ENCODE measurements at regions not wholly inside any gene's neighbourhood (a gene's known extent, or its start where the extent isn't known, plus 50 kb on each side); places are given as distances from the start of the nearest gene placed in this dataset.

- Histone ChIP-seq H2AFZ (no peak overlapping the region), H3K79me2 (no peaks in the 10 kb centered on the region), H3K9me3 (ENCODE audit: control insufficient read depth, low read length) (no peaks in the 10 kb centered on the region), H3K9ac (no peak overlapping the region), H3K4me3 (ENCODE audit: low read depth, low read length) (no peak overlapping the region), H3K27me3 (ENCODE audit: control insufficient read depth, insufficient read depth, low read length) (no peaks in the 10 kb centered on the region), H3K4me1 (no peaks in the 10 kb centered on the region), H3K27ac (no peak overlapping the region), H3K4me2 (ENCODE audit: low read length) (no peak overlapping the region), H3K36me3 (ENCODE audit: control insufficient read depth, insufficient read depth, low read length) (no peaks in the 10 kb centered on the region)
- no peak for TF ChIP-seq CTCF (IDR thresholded peaks at IDR 0.05)
These were observed 86.0 kb upstream of the SALL4 start for GRCh38 chr20:51888291-51888690.

- TF ChIP-seq CTCF (IDR thresholded peaks at IDR 0.05) = no peak
These were observed 84.7 kb upstream of the SALL4 start for GRCh38 chr20:51886891-51887608.

GRCh38 chr20:51886341-51886740 is 84.0 kb upstream of the SALL4 start:
- Histone ChIP-seq H3K27ac (no peak overlapping the region), H3K4me1 (no peaks in the 10 kb centered on the region), H3K4me3 (ENCODE audit: low read depth, low read length) (no peak overlapping the region), H3K36me3 (ENCODE audit: control insufficient read depth, insufficient read depth, low read length) (no peaks in the 10 kb centered on the region), H3K9me3 (ENCODE audit: control insufficient read depth, low read length) (no peaks in the 10 kb centered on the region), H3K79me2 (no peaks in the 10 kb centered on the region), H2AFZ (no peak overlapping the region), H3K4me2 (ENCODE audit: low read length) (no peak overlapping the region), H3K9ac (no peak overlapping the region), H3K27me3 (ENCODE audit: control insufficient read depth, insufficient read depth, low read length) (no peaks in the 10 kb centered on the region)
- TF ChIP-seq CTCF (IDR thresholded peaks at IDR 0.05) = no peak

More at GRCh38 chr20:51886891-51887608, 84.7 kb upstream of the SALL4 start:
- no peak overlapping the region for H2AFZ ChIP-seq
- no peak overlapping the region for H3K4me3 ChIP-seq (ENCODE audit: low read depth, low read length)
- no peak overlapping the region for H3K9ac ChIP-seq
- no peak overlapping the region for H3K27ac ChIP-seq
- no peaks in the 10 kb centered on the region for H3K36me3 ChIP-seq (ENCODE audit: control insufficient read depth, insufficient read depth, low read length)
- H3K4me1 ChIP-seq = no peaks in the 10 kb centered on the region
- H3K4me2 ChIP-seq (ENCODE audit: low read length) = no peak overlapping the region
- H3K9me3 ChIP-seq (ENCODE audit: control insufficient read depth, low read length) = no peaks in the 10 kb centered on the region
- H3K27me3 ChIP-seq (ENCODE audit: control insufficient read depth, insufficient read depth, low read length) = no peaks in the 10 kb centered on the region
- no peaks in the 10 kb centered on the region for H3K79me2 ChIP-seq

GRCh38 chr20:51884561-51884960 is 82.2 kb upstream of the SALL4 start:
- Histone ChIP-seq H3K27ac (no peak overlapping the region), H3K4me2 (ENCODE audit: low read length) (no peak overlapping the region), H3K79me2 (no peaks in the 10 kb centered on the region), H3K9ac (no peak overlapping the region), H3K36me3 (ENCODE audit: control insufficient read depth, insufficient read depth, low read length) (no peaks in the 10 kb centered on the region), H3K4me3 (ENCODE audit: low read depth, low read length) (no peak overlapping the region), H2AFZ (no peak overlapping the region), H3K27me3 (ENCODE audit: control insufficient read depth, insufficient read depth, low read length) (no peaks in the 10 kb centered on the region), H3K9me3 (ENCODE audit: control insufficient read depth, low read length) (no peaks in the 10 kb centered on the region), H3K4me1 (no peaks in the 10 kb centered on the region)
- TF ChIP-seq CTCF (IDR thresholded peaks at IDR 0.05) = no peak

GRCh38 chr20:51880188-51880587 is 77.9 kb upstream of the SALL4 start:
- no peak for TF ChIP-seq CTCF (IDR thresholded peaks at IDR 0.05)
- Histone ChIP-seq H3K4me3 (ENCODE audit: low read depth, low read length) (no peak overlapping the region), H3K9ac (no peak overlapping the region), H3K79me2 (no peaks in the 10 kb centered on the region), H3K36me3 (ENCODE audit: control insufficient read depth, insufficient read depth, low read length) (no peaks in the 10 kb centered on the region), H3K4me2 (ENCODE audit: low read length) (no peak overlapping the region), H3K27me3 (ENCODE audit: control insufficient read depth, insufficient read depth, low read length) (no peaks in the 10 kb centered on the region), H3K4me1 (no peaks in the 10 kb centered on the region), H3K9me3 (ENCODE audit: control insufficient read depth, low read length) (no peaks in the 10 kb centered on the region), H3K27ac (no peak overlapping the region), H2AFZ (no peak overlapping the region)
